ENCODE measurements at regions not wholly inside any gene's neighbourhood (a gene's known extent, or its start where the extent isn't known, plus 50 kb on each side); places are given as distances from the start of the nearest gene placed in this dataset.

- TF ChIP-seq, protein P1, sequence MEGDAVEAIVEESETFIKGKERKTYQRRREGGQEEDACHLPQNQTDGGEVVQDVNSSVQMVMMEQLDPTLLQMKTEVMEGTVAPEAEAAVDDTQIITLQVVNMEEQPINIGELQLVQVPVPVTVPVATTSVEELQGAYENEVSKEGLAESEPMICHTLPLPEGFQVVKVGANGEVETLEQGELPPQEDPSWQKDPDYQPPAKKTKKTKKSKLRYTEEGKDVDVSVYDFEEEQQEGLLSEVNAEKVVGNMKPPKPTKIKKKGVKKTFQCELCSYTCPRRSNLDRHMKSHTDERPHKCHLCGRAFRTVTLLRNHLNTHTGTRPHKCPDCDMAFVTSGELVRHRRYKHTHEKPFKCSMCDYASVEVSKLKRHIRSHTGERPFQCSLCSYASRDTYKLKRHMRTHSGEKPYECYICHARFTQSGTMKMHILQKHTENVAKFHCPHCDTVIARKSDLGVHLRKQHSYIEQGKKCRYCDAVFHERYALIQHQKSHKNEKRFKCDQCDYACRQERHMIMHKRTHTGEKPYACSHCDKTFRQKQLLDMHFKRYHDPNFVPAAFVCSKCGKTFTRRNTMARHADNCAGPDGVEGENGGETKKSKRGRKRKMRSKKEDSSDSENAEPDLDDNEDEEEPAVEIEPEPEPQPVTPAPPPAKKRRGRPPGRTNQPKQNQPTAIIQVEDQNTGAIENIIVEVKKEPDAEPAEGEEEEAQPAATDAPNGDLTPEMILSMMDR (IDR thresholded peaks at IDR 0.05), result no peak
- TF ChIP-seq POLR2A (IDR thresholded peaks at IDR 0.05), result no peak
- TF ChIP-seq EP300 (IDR thresholded peaks at IDR 0.05), result no peak
Observed at GRCh38 chr22:48797731-48798130, 1029.9 kb downstream of the BRD1 start.
